Spleen (tissue), 7 donors: ENCODE measurements at regions not wholly inside any gene's neighbourhood (a gene's known extent, or its start where the extent isn't known, plus 50 kb on each side); places are given as distances from the start of the nearest gene placed in this dataset.

Experiments
- POLR2A ChIP-seq, 3 donors: fragments of 450-650 bp; IDR thresholded peaks; one replicate each; pipeline ENCODE4 v1.5.1; 2017; ENCODE audit warnings: antibody characterized with exemption in 3 of 3, mild to moderate bottlenecking in 1 of 3
- TF ChIP-seq, protein P1 (sequence below), 11 experiments: fragments of 200-600 bp in 7 of 11; fragments of 450-650 bp in 4 of 11; sonication (generic) in 4 of 11; IDR thresholded peaks in 8 of 11; conservative IDR thresholded peaks in 3 of 11; 1 replicate in 7 of 11; 2 replicates in 4 of 11; pipeline versions ENCODE4 v1.4.0 to v1.8.0; 2016 to 2021; ENCODE audit warnings: antibody characterized with exemption in 11 of 11, inconsistent platforms in 4 of 11, mild to moderate bottlenecking in 1 of 11
- donor health status: DM: no; HTN: no; CAD: no; lungs with moderate emphysema.
- donor health status: DM: no; HTN: no; CAD: no.
- donor health status: DM: no; HTN: no; CAD: no.

DNA sequence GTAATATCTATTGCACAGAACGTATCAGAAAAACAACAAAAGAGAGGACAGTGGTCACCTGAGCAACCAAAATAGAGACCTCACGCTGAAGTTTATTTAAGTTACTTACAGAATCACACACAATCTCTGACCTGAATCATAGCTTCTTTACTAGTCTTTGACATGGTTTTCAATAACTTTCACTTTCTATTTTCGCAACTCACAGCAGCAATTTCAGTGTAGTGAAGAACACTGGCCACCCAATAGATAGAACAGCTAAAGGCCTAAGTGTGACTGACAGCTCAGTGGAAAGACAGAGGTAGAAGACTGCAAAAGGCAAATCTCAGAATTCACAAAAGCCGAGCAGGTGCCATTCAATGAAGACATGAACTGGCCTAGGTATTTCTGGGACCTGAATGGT is 435.6 kb upstream of the CHRM3 start:
- TF ChIP-seq, protein P1, sequence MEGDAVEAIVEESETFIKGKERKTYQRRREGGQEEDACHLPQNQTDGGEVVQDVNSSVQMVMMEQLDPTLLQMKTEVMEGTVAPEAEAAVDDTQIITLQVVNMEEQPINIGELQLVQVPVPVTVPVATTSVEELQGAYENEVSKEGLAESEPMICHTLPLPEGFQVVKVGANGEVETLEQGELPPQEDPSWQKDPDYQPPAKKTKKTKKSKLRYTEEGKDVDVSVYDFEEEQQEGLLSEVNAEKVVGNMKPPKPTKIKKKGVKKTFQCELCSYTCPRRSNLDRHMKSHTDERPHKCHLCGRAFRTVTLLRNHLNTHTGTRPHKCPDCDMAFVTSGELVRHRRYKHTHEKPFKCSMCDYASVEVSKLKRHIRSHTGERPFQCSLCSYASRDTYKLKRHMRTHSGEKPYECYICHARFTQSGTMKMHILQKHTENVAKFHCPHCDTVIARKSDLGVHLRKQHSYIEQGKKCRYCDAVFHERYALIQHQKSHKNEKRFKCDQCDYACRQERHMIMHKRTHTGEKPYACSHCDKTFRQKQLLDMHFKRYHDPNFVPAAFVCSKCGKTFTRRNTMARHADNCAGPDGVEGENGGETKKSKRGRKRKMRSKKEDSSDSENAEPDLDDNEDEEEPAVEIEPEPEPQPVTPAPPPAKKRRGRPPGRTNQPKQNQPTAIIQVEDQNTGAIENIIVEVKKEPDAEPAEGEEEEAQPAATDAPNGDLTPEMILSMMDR (IDR thresholded peaks at IDR 0.05 in 8 of 11, conservative IDR thresholded peaks at IDR 0.05 in 3 of 11) = no peak
- no peak for TF ChIP-seq POLR2A (IDR thresholded peaks at IDR 0.05)
